ENCODE measurements at regions not wholly inside any gene's neighbourhood (a gene's known extent, or its start where the extent isn't known, plus 50 kb on each side); places are given as distances from the start of the nearest gene placed in this dataset.

DNA sequence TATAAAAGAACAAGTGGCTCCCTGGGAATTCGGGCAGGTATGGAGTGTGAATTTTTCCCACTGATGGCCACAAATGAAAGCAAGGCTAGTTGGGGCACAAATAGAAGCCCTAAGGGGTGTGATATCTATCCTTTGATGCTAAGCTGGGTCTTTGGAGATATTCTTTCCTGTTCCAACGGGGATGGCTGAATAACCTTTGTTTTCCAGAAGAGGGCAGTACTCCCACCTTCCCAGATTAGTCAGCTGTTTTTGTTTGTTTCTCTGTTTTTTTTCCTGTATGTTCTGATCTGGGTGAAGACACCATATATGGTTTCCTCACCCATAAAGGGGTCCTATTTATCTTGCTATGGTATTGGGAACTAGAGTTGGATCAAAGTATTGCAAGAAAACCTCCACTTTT lies 947.7 kb upstream of the SORCS1 start:
- ATAC-seq (ENCODE audit: low FRiP score) (no peak), DNase-seq (no peak)
- Histone ChIP-seq H3K4me3 (ENCODE audit: low read length in 2 of 2) (no peak overlapping the region), H3K9me3 (ENCODE audit: control insufficient read depth, low read length) (peaks cover 1% of the 10 kb centered on the region), H3K27ac (ENCODE audit: low read depth in 1 of 2, low read length in 2 of 2) (no peak overlapping the region), H3K4me1 (ENCODE audit: control insufficient read depth in 1 of 2, insufficient read depth in 2 of 2, low read length in 2 of 2) (no peaks in the 10 kb centered on the region), H3K36me3 (ENCODE audit: control insufficient read depth in 1 of 2, insufficient read depth in 2 of 2, low read length in 1 of 2) (no peaks in the 10 kb centered on the region), H3K27me3 (ENCODE audit: control insufficient read depth in 1 of 2, insufficient read depth in 2 of 2, low read length in 1 of 2) (no peaks in the 10 kb centered on the region)
- 35 to 39% methylated on average over 2 of the region's 2 CpGs for WGBS, 2 donors
- intact Hi-C loops (cut with DNase I) = no loop called here

DNA sequence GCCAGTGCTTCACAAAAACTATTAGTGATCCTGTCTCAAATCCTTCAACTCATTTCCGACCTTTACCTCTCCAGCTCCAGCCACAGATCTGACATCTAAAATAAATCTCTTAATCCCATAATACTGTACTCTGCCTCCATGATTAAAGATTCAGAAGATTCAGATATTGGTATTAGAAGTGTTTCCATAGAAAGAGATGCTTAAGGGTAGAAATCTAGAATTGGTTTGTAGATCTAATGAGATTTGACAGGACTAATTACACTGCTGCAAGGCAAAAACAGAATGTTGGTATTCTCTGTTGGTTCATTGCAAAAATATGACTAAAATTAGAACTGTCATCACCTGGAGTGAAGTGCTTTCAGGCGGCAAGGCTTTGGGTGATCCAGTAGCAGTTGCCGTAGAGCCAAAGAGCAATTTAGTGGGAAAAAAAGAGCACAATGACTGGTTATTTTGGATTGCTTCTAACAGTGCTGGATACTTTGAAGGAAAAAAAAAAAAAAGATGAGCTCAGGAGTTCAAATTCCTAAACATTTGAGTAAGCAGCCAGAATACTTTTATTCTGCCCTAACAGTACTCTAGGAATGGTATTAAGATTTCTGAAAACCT lies 940.1 kb upstream of the SORCS1 start:
- intact Hi-C loops (cut with DNase I) = no loop called here
- ATAC-seq (ENCODE audit: low FRiP score) (no peak), DNase-seq (no peak)
- no peaks in the 10 kb centered on the region for H3K9me3 ChIP-seq (ENCODE audit: control insufficient read depth, low read length)
- H3K27me3 ChIP-seq (ENCODE audit: control insufficient read depth in 1 of 2, insufficient read depth in 2 of 2, low read length in 1 of 2) = no peaks in the 10 kb centered on the region
- no peak overlapping the region for H3K27ac ChIP-seq (ENCODE audit: low read depth in 1 of 2, low read length in 2 of 2)
- no peaks in the 10 kb centered on the region for H3K4me1 ChIP-seq (ENCODE audit: control insufficient read depth in 1 of 2, insufficient read depth in 2 of 2, low read length in 2 of 2)
- H3K36me3 ChIP-seq (ENCODE audit: control insufficient read depth in 1 of 2, insufficient read depth in 2 of 2, low read length in 1 of 2) = no peaks in the 10 kb centered on the region
- WGBS, 2 donors = 29 to 31% methylated on average over 3 of the region's 3 CpGs
- no peak overlapping the region for H3K4me3 ChIP-seq (ENCODE audit: low read length in 2 of 2)

DNA sequence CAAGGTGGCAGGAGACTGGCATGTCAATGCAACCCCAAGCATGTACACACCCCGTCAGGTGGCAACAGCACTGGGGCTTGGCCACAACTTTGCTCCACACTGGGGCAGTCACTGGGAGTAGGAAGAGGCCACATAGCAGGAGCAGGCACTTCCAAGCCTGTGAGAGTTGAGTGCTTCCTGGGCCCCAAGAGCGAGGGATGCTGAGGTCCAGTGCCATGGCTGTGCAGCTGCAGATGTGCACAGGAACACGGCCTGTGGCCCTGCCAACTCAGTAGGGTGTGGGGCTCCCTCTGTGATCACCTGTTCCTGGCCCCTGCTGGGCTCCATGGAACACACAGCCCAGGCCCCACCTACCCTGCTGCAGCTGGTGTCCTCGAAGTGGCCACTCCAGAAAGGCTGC lies 932.8 kb upstream of the SORCS1 start:
- Histone ChIP-seq H3K36me3 (ENCODE audit: control insufficient read depth in 1 of 2, insufficient read depth in 2 of 2, low read length in 1 of 2) (no peaks in the 10 kb centered on the region), H3K9me3 (ENCODE audit: control insufficient read depth, low read length) (peaks cover 2% of the 10 kb centered on the region), H3K4me1 (ENCODE audit: control insufficient read depth in 1 of 2, insufficient read depth in 2 of 2, low read length in 2 of 2) (no peaks in the 10 kb centered on the region), H3K27me3 (ENCODE audit: control insufficient read depth in 1 of 2, insufficient read depth in 2 of 2, low read length in 1 of 2) (no peaks in the 10 kb centered on the region), H3K27ac (ENCODE audit: low read depth in 1 of 2, low read length in 2 of 2) (no peak overlapping the region), H3K4me3 (ENCODE audit: low read length in 2 of 2) (no peak overlapping the region)
- intact Hi-C loops (cut with DNase I) = no loop called here
- DNase-seq (peak in 1 of 2 donors; percentile 44), ATAC-seq (ENCODE audit: low FRiP score) (no peak)
- WGBS, 2 donors = 84% methylated on average over 4 of the region's 4 CpGs

DNA sequence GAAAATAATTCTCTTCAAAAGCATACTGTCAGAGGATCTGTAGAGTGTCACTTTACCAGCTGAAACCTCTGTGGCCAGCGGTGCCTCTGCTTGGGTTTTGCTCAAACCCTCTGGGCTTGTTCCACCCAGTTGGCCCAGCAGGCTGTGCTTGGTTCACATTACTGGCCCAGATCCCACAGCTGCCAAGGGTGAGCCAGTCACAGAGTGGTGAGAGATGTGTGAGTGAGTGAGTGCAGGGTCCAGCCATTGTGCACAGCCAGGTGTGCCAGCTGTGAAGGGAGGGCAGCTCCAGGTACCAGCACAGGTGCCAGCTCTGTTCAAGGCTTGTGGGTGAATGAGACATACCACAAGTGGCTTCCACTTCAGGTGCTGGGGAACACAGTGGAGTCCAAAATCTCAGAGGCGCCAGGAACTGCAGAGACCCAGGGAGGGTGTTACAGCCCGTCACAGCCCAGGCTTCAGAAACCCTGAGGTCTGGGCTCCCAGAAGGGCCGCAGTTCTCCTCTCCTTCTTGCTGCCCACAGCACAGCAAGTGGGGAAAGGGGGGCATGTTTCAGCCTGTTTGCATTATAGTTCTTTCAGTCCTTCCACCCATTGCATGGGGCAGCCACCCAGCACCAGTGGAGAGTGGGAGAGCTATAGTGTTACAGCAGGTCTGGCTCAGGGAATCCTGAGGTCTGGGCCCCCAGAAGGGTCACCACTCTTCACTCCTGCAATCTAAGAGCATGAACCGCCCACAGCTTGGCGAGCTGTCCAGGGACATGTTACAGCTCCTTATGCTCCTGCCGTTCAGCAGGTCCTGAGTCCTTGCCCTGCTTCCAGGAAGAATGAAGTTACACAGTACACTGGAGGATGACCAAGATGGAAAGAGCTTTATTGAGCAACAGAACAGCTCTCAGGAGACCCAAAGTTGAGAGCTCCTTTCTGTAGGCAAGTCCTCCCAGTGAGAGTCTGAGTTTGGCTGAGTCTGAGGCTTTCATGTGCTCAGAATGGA lies 931.7 kb upstream of the SORCS1 start:
- no peaks in the 10 kb centered on the region for H3K27me3 ChIP-seq (ENCODE audit: control insufficient read depth in 1 of 2, insufficient read depth in 2 of 2, low read length in 1 of 2)
- intact Hi-C loops (cut with DNase I) = no loop called here
- 75 to 79% methylated on average over 7 of the region's 7 CpGs for WGBS, 2 donors
- ATAC-seq (ENCODE audit: low FRiP score) (peak; percentile 45), DNase-seq (peak in 1 of 2 donors; percentile 54)
- no peaks in the 10 kb centered on the region for H3K4me1 ChIP-seq (ENCODE audit: control insufficient read depth in 1 of 2, insufficient read depth in 2 of 2, low read length in 2 of 2)
- no peak overlapping the region for H3K27ac ChIP-seq (ENCODE audit: low read depth in 1 of 2, low read length in 2 of 2)
- peaks cover 2% of the 10 kb centered on the region for H3K9me3 ChIP-seq (ENCODE audit: control insufficient read depth, low read length)
- H3K36me3 ChIP-seq (ENCODE audit: control insufficient read depth in 1 of 2, insufficient read depth in 2 of 2, low read length in 1 of 2) = no peaks in the 10 kb centered on the region
- no peak overlapping the region for H3K4me3 ChIP-seq (ENCODE audit: low read length in 2 of 2)

DNA sequence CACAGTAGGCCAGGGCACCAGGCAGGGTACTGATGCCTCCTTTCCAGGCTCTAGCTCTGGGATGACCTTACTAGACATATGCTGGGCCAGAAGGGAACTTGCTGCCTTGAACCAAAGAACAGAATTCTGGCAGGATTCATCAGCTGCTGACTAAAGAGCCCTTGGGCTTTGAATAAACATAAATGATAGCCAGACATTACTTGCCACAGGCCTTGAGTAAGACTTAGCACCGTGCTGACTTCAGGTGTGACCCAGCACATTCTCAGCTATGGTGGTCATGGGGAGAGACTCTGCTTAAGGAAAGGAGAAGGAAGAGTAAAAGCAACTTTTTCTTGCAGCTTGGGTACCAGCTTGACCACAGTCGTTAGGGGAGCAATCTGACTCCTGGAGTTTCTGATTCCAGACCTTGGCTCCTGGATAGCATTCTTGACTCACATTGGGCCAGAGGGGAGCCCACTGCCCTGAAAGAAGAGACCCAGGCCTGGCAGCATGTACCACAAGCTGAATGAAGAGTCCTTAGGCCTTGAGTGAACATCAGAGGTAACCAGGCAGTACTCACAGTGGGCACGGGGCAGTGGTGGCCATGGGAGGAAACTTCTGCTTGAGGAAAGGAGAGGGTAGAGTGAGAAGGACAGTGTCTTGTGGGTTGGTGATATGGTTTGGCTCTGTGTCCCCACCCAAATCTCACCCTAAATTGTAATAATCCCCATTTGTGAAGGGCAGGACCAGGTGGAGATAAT lies 926.1 kb upstream of the SORCS1 start:
- DNase-seq (peak in 1 of 2 donors; percentile 50), ATAC-seq (ENCODE audit: low FRiP score) (peak; percentile 29)
- intact Hi-C loops (cut with DNase I) = no loop called here
- Histone ChIP-seq H3K27me3 (ENCODE audit: control insufficient read depth in 1 of 2, insufficient read depth in 2 of 2, low read length in 1 of 2) (no peaks in the 10 kb centered on the region), H3K4me1 (ENCODE audit: control insufficient read depth in 1 of 2, insufficient read depth in 2 of 2, low read length in 2 of 2) (no peaks in the 10 kb centered on the region), H3K4me3 (ENCODE audit: low read length in 2 of 2) (no peak overlapping the region), H3K27ac (ENCODE audit: low read depth in 1 of 2, low read length in 2 of 2) (no peak overlapping the region), H3K36me3 (ENCODE audit: control insufficient read depth in 1 of 2, insufficient read depth in 2 of 2, low read length in 1 of 2) (no peaks in the 10 kb centered on the region), H3K9me3 (ENCODE audit: control insufficient read depth, low read length) (no peaks in the 10 kb centered on the region)
- WGBS, 2 donors = 78 to 84% methylated on average over 3 of the region's 3 CpGs

DNA sequence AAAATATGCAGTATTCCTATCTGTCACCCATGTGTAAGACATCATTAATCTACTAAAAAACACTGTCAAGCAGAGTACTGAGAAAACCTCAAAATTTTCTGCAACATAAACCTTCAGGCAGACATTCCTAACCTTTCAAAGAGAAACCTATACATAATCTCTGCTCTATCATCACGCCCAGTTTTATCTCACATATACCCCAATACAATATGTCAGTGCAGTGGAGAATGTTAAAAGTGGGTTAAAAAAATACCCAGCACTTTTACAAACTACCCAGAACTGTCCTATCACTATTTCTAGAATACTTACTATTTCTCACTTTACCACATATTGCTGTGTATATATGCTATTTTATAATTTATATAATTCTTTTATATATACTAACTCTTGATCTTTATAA lies 922.0 kb upstream of the SORCS1 start:
- DNase-seq (no peak), ATAC-seq (ENCODE audit: low FRiP score) (no peak)
- Histone ChIP-seq H3K27me3 (ENCODE audit: control insufficient read depth in 1 of 2, insufficient read depth in 2 of 2, low read length in 1 of 2) (no peaks in the 10 kb centered on the region), H3K4me1 (ENCODE audit: control insufficient read depth in 1 of 2, insufficient read depth in 2 of 2, low read length in 2 of 2) (no peaks in the 10 kb centered on the region), H3K36me3 (ENCODE audit: control insufficient read depth in 1 of 2, insufficient read depth in 2 of 2, low read length in 1 of 2) (no peaks in the 10 kb centered on the region), H3K4me3 (ENCODE audit: low read length in 2 of 2) (no peak overlapping the region), H3K27ac (ENCODE audit: low read depth in 1 of 2, low read length in 2 of 2) (no peak overlapping the region), H3K9me3 (ENCODE audit: control insufficient read depth, low read length) (no peaks in the 10 kb centered on the region)
- intact Hi-C loops (cut with DNase I) = no loop called here
- 61 to 67% methylated on average over 1 of the region's 1 CpG for WGBS, 2 donors

DNA sequence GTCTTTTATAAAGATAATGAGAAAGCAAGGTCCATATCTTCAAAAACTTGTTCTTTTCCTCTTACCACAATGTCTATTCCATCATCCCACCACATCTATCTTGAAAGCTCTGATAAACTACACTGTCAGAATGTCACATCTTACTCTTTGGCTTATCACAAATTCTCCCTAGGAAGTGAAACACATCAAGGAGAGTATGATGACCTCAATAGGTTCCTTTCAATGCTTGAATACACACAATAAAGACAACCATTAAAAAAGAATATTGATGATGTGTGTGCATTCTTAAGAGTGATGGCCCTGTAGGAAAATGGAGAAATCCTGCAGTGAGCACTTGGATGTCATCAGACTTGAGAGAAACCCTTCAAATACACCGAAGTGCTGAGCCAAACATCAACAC lies 918.1 kb upstream of the SORCS1 start:
- DNase-seq = no peak
- Histone ChIP-seq H3K36me3 (ENCODE audit: control insufficient read depth in 1 of 2, insufficient read depth in 2 of 2, low read length in 1 of 2) (no peaks in the 10 kb centered on the region), H3K4me1 (ENCODE audit: control insufficient read depth in 1 of 2, insufficient read depth in 2 of 2, low read length in 2 of 2) (no peaks in the 10 kb centered on the region), H3K27me3 (ENCODE audit: control insufficient read depth in 1 of 2, insufficient read depth in 2 of 2, low read length in 1 of 2) (no peaks in the 10 kb centered on the region), H3K4me3 (ENCODE audit: low read length in 2 of 2) (no peak overlapping the region), H3K9me3 (ENCODE audit: control insufficient read depth, low read length) (no peaks in the 10 kb centered on the region), H3K27ac (ENCODE audit: low read depth in 1 of 2, low read length in 2 of 2) (no peak overlapping the region)
- intact Hi-C loops (cut with DNase I) = no loop called here
- ATAC-seq (ENCODE audit: low FRiP score) = no peak
- WGBS, 2 donors = 70 to 79% methylated on average over 1 of the region's 1 CpG

DNA sequence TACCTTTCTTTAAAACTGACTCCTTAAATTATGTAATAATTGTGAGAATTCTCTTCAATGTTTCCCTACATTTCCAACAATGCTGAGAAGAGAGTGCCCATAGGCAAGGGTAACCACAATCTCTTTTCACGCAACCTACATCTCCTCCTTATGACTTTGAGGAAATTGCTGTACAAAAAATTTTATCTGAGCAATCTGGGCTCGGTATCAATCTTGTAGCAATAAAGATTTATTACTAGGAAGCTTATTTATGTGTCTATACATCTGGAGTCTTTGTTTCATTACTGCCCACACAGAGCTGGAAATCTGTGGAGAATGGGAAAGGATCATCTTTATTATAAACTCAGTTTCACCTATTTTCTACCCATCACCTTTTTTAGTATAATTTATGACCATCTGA lies 913.8 kb upstream of the SORCS1 start:
- no peak for ATAC-seq (ENCODE audit: low FRiP score)
- DNase-seq = no peak
- no peaks in the 10 kb centered on the region for H3K27me3 ChIP-seq (ENCODE audit: control insufficient read depth in 1 of 2, insufficient read depth in 2 of 2, low read length in 1 of 2)
- intact Hi-C loops (cut with DNase I) = no loop called here
- 67 to 71% methylated on average over 2 of the region's 2 CpGs for WGBS, 2 donors
- no peaks in the 10 kb centered on the region for H3K9me3 ChIP-seq (ENCODE audit: control insufficient read depth, low read length)
- H3K4me1 ChIP-seq (ENCODE audit: control insufficient read depth in 1 of 2, insufficient read depth in 2 of 2, low read length in 2 of 2) = no peaks in the 10 kb centered on the region
- H3K27ac ChIP-seq (ENCODE audit: low read depth in 1 of 2, low read length in 2 of 2) = no peak overlapping the region
- no peak overlapping the region for H3K4me3 ChIP-seq (ENCODE audit: low read length in 2 of 2)
- no peaks in the 10 kb centered on the region for H3K36me3 ChIP-seq (ENCODE audit: control insufficient read depth in 1 of 2, insufficient read depth in 2 of 2, low read length in 1 of 2)
